Non-pigmented ciliary epithelial cell (primary cell): ENCODE measurements at regions not wholly inside any gene's neighbourhood (a gene's known extent, or its start where the extent isn't known, plus 50 kb on each side); places are given as distances from the start of the nearest gene placed in this dataset.

Experiments used
- DNase-seq: peaks from one replicate; pipeline ENCODE4 v3.0.0-alpha.2; 2010; ENCODE audit warnings: low read depth

DNA sequence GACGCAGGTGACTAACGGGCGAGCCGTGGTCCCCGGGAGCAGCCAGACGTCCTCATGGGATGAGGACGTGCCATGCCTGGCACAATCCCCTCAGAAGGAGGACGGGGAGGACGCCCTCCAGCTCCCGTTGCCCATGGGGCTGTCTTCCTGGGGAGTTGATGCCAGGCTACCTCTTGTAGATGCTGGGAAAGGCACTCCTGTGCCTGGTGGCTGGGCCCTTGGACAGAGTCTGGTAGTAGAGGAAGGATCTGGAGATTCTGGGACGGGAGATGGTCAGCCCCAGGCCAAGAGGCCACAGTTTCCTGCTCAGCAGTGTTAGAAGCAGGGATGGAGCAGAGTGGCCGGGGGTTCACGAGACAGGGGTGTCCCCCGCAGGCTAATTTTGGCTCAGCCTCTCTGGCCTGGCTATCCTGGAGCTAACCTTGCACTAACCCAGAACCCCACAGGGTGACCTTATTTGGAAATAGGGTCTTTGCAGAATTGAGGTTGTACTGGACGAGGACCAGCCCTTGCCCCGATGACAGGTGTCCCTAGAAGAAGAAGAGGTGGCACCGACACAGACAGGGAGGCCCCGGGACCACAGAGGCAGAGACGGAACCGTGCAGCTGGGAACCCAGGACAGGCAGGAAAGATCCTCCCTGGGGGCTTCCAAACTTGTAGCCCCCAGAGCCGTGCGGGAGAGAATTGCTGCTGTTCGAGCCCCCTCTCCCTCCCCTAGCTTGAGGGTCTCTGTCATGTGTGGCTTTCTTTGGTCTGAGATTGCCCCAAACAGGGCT lies 50.1 kb upstream of the ADRA2C start:
- DNase-seq: no peak

- no peak for DNase-seq
Observed at GRCh38 chr4:3715061-3715854, 50.9 kb upstream of the ADRA2C start.

GRCh38 chr4:3714642-3715001 lies 51.6 kb upstream of the ADRA2C start:
- DNase-seq: no peak

GRCh38 chr4:3713817-3714641 lies 52.2 kb upstream of the ADRA2C start:
- no peak for DNase-seq

DNA sequence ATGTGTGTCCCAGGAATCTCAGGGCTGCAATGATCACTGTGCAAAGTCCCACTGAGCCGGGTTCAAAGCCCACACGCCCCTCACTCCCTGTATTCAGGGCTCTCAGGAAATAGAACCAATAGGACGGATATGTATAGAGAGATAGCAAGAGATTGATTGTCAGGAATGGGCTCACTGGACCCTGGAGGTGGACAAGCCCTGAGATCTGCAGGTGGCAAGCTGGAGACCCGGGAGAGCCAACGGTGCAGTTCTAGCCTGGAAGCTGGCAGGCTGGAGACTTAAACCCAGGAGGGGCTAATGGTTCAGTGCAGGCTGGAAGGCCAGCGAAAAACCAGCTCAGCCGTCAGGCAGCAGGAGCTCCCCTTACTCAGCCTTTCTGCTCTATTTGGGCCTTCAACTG lies 52.8 kb upstream of the ADRA2C start:
- DNase-seq: no peak

GRCh38 chr4:3712936-3713335 lies 53.2 kb upstream of the ADRA2C start:
- DNase-seq: no peak

DNA sequence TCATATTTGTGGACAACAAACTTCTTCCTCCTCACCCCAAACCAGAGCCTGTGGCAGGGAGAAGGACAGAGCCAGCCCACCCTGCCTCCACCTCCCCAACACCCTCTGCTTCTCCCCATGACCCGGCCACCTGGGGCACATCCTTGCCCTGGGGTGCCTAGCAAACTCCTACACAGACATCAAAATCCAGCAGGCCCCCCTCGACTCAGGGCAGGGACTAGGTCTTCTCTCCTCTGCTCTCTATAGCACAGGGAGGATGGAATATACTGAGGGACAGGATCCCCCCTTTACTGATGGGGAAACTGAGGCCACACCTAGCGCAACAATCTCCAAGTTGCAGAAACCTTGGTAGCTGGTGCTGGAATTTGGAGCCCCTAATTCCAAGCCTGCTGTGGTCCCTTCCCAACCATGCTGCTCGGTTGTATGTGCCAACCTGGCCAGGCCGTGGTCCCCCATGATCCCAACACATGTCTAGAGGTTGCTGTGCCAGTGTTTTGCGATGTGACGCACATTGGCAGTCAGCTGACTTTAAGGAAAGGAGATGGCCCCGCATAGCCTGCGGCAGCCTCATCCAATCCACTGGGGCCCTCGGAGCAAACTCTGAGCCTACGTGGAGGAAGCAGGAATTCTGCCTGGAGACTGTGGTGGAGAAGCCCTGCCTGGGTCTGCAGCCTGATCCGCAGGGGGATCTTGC lies 53.9 kb upstream of the ADRA2C start:
- DNase-seq: no peak

GRCh38 chr4:3711183-3712111 lies 54.7 kb upstream of the ADRA2C start:
- no peak for DNase-seq

- no peak for DNase-seq
Observed at GRCh38 chr4:3710451-3711182, 55.6 kb upstream of the ADRA2C start.

GRCh38 chr4:3709846-3710441 lies 56.2 kb upstream of the ADRA2C start:
- no peak for DNase-seq

GRCh38 chr4:3709061-3709845 lies 56.9 kb upstream of the ADRA2C start:
- no peak for DNase-seq

GRCh38 chr4:3708611-3709010 lies 57.6 kb upstream of the ADRA2C start:
- DNase-seq: no peak

DNA sequence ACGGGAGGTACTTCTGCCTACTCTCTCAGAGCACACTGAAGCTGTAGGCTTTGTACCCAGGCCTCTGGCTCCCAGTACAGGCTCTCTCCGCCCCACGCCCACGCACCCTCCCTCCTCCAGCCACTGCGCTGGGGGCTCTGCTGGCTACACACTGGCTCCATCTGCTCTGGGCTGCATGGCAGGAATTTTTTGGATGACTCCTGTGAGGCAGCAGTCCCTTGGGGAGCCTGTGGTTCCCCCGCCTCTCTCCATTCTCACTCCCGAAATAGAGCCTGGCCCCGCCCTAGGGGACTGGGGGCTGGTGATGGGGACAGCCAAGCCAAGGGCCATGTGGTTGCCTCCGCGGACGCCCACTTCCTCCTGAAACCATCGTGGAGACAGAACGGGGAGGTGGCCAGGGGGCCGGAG lies 58.1 kb upstream of the ADRA2C start:
- no peak for DNase-seq

DNA sequence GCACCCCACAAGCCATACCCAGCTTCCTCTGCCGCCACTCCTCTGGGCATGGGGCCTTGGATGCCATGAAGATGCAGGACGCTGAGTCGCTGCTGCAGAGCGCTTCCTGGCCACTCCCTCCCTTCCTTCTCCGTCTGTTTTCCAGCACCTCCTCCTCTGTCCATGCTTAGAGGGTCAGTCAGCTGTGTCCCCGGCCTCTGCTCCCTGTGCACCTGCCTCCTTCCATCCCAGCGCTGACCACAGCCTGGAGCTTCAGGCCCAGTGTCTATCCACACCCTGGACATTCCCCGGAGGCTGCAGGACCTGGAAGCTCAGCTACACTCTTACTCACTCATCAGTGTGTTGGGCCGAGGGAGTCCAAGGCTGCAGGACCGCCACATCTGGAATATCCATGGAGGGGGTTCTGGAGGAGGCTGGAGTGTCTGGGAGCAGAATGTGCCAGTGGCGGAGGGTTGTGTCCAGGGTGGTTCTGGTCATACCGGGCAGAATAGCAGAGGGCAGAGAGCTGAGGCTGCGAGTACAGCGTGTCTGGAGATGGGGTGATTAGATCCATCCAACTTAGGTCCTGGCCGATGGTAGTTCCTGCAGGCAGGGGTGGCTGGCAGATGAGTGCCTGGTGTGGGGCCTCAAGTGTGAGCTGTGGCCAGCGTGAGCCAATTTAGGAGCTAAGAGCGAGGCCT lies 58.6 kb upstream of the ADRA2C start:
- DNase-seq: no peak

DNA sequence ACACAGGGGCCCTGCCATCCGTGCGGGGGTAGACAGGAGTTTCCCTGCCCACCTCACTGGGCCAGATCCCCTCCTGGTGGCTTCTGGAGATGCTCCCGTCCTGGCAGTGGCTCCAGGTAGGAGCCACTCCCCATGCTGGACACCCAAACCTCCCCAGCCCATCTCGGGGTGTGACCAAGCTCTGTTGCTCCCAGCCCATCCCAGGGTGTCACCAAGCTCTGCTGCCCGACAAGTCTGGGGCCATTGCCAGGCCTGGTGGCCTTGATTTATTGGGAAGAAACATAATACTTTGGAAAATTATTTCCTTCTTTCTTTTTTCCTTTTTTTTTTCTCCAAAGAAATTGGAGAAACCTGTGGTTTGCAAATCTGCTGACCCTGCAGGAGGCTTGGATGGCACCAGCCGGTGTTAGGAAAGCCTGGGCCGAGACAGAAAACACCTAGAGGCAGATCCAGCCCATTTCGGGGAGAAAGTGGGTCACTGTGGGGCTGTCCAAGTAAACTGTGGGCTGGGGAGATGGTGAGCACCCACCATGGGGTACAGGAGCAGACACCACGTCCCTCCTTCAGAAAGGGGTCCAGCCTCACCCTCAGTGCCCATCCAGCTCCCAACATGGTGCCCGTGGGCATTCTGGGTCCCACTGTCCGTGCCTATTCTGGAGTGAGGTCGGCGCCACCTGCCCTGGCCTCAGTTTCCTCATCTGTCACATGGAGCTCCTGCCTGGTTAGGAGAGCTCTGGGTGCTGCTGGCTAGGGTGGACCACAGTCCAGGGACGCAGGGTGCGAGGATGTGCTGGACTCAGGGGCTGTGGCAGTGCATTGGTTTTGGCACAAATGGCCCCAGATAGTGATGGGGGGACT lies 59.4 kb upstream of the ADRA2C start:
- DNase-seq: no peak

DNA sequence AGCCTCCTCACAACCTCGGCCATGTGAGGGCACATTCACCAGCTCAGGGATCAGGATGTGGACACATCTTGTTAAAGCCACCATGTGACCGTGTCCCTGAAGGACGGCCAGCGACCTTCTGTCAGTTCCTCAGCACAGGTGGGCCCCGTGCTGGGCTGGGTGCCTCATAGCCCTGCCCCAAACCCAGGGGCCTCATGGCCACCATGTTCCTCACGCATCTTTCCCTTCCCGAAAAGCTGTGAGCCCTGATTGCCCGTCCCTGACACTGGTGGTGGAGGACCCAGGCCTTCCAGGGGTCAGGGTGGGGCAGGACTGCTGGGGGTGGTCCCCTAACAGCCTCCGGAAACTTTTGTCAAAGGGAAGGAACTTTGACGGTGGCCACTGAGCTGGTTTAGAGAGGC lies 60.1 kb upstream of the ADRA2C start:
- no peak for DNase-seq

DNA sequence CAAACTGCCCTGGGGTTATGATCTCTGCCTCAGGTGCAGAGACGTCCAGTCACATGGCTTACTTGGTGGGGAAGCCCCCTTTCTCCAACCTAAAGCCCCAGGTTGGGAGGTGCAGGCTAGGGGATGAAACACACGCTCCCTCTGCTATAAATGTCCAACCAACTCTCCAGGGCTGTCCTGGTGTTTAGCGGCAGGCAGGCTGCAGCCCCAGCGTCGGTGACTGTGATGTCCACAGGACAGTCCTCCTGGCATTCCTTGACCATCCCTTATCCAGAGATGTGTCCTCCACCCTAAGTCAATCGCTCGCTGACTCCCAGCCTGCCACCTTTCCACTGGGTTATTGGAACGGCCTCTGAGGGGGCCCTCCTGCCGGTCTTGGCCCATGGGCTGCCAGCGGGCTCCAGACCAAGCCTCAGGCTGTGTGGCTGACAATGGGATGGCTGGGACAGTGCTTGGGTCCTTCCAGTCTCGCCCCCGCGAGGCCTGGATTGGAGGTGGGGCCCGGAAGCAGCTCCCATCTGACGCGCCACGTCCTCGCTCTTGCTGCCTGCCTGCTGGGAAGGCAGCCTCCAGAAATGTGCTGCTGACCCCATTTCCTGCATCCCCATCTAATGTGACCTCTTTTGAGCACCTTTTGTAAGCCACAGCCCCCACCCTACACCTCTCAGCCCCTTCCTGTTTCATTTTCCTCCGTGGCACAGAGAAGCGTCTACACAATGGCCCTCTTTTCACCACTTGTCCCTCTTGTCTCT lies 60.8 kb upstream of the ADRA2C start:
- no peak for DNase-seq
